Keratinocyte (primary cell): ENCODE measurements at regions not wholly inside any gene's neighbourhood (a gene's known extent, or its start where the extent isn't known, plus 50 kb on each side); places are given as distances from the start of the nearest gene placed in this dataset.

Source experiments
- CTCF ChIP-seq, 3 experiments: IDR thresholded peaks in 1 of 3; conservative IDR thresholded peaks in 1 of 3; optimal IDR thresholded peaks in 1 of 3; 2 replicates in 2 of 3; 3 replicates in 1 of 3; pipeline versions ENCODE3 to v1.5.1; 2011; ENCODE audit warnings: low read length in 3 of 3, mild to moderate bottlenecking in 3 of 3, moderate library complexity in 2 of 3, control low read depth in 1 of 3, inconsistent platforms in 1 of 3; ENCODE audit not compliant: insufficient read depth in 2 of 3; ENCODE audit errors: extremely low read depth in 1 of 3
- EZH2 ChIP-seq: IDR thresholded peaks from one replicate; pipeline ENCODE4 v1.6.1; 2012; ENCODE audit warnings: inconsistent platforms, mild to moderate bottlenecking, low read length, moderate library complexity

GRCh38 chr16:50468749-50469078, 79.5 kb upstream of the NKD1 start:
- TF ChIP-seq CTCF (optimal IDR thresholded peaks at IDR 0.05 in 1 of 3, IDR thresholded peaks at IDR 0.05 in 1 of 3, conservative IDR thresholded peaks at IDR 0.05 in 1 of 3; ENCODE audit: extremely low read depth in 1 of 3, insufficient read depth in 2 of 3, low read length in 3 of 3), result no peak
- TF ChIP-seq EZH2, result no peak
